ENCODE measurements at regions not wholly inside any gene's neighbourhood (a gene's known extent, or its start where the extent isn't known, plus 50 kb on each side); places are given as distances from the start of the nearest gene placed in this dataset.

DNA sequence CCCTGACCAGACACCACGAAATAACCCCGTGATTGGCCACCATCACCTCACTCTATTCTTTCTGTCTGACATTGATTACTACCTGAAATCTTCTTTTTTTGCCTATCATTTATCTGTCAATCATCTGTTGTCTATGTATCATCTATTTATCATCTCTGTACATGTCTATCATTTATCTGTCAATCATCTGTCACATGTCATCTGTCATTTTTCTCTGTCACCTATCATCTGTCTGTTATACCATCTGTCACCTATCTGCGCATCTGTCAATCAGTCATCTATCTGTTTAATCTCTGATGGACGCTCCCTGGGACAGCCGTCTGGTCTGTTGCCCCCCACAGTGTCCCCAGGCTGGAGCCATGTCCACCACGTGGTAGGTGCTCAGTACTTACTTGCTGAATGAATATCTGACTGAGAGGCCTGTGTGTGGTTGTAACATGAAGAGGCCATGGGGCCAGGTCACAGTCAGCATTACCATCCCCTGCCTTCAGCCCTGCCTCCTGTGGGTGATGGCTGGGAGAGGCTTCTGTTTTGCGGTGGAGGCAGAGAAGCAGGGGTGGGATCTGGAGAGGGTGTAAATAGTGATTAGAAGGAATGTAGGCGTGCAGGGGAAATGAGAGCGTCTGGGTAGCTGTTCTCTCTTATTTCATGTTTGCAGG is 302.7 kb downstream of the QKI start:
- H3K27me3 ChIP-seq (replicated peaks; ENCODE audit: insufficient read depth): no peaks in the 10 kb centered on the region
- H3K9me3 ChIP-seq: no peaks in the 10 kb centered on the region
- no peaks in the 10 kb centered on the region for H3K4me1 ChIP-seq (replicated peaks)
- no peaks in the 10 kb centered on the region for H3K36me3 ChIP-seq
- H3K4me3 ChIP-seq: no peak overlapping the region
- 89% methylated on average over 9 of the region's 9 CpGs for WGBS
- intact Hi-C loops (cut with DNase I): no loop called here
- no peak for TF ChIP-seq POLR2AphosphoS5 (IDR thresholded peaks at IDR 0.05)
- TF ChIP-seq, protein P1, sequence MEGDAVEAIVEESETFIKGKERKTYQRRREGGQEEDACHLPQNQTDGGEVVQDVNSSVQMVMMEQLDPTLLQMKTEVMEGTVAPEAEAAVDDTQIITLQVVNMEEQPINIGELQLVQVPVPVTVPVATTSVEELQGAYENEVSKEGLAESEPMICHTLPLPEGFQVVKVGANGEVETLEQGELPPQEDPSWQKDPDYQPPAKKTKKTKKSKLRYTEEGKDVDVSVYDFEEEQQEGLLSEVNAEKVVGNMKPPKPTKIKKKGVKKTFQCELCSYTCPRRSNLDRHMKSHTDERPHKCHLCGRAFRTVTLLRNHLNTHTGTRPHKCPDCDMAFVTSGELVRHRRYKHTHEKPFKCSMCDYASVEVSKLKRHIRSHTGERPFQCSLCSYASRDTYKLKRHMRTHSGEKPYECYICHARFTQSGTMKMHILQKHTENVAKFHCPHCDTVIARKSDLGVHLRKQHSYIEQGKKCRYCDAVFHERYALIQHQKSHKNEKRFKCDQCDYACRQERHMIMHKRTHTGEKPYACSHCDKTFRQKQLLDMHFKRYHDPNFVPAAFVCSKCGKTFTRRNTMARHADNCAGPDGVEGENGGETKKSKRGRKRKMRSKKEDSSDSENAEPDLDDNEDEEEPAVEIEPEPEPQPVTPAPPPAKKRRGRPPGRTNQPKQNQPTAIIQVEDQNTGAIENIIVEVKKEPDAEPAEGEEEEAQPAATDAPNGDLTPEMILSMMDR (IDR thresholded peaks at IDR 0.05): no peak
- TF ChIP-seq POLR2A (IDR thresholded peaks at IDR 0.05): no peak
- no peak overlapping the region for H3K27ac ChIP-seq
- DNase-seq (ENCODE audit: low spot score): no peak

DNA sequence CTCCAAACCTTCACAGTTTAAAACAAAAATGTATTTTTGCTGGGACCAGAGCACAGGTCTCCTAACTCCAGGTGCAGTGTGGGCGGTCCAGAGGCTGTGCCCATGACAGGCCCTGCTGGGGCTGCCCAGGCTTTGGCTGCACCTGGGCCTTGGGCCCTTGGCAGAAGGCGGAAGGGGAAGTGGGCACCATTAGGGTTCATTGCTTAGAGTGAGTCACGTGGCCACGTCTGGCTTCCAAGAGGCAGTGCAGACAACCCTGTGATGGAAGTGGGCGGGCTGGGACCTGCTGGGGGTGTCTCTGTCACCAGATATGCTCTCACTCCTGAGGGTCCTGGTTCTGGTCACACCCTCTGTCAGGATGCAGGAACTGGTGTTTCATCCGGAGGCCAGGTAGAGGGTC is 302.2 kb downstream of the QKI start:
- intact Hi-C loops (cut with DNase I): no loop called here
- TF ChIP-seq, protein P1 (IDR thresholded peaks at IDR 0.05): no peak
- TF ChIP-seq POLR2A (IDR thresholded peaks at IDR 0.05) (no peak), POLR2AphosphoS5 (IDR thresholded peaks at IDR 0.05) (no peak)
- H3K27me3 ChIP-seq (replicated peaks; ENCODE audit: insufficient read depth): no peaks in the 10 kb centered on the region
- 83% methylated on average over 6 of the region's 6 CpGs for WGBS
- no peaks in the 10 kb centered on the region for H3K36me3 ChIP-seq
- H3K4me1 ChIP-seq (replicated peaks): no peaks in the 10 kb centered on the region
- no peak for DNase-seq (ENCODE audit: low spot score)
- no peak overlapping the region for H3K4me3 ChIP-seq
- no peak overlapping the region for H3K27ac ChIP-seq
- no peaks in the 10 kb centered on the region for H3K9me3 ChIP-seq

DNA sequence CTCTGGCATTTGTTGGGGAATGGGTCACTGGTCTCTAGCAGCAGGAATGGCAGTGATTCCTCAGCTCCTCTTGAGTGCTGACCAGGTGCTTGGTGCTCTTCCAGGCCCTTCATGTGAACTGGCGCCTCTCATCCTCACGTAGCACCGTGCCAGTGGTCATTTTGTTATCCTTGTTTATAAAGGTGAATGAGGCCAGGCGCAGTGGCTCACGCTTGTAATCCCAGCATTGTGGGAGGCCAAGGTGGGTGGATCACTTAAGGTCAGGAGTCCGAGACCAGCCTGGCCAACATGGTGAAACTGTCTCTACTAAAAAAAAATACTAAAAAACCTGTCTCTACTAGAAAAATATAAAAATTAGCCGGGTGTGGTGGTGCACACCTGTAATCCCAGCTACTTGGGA is 301.3 kb downstream of the QKI start:
- H3K27ac ChIP-seq: no peak overlapping the region
- no peak overlapping the region for H3K4me3 ChIP-seq
- intact Hi-C loops (cut with DNase I): no loop called here
- H3K36me3 ChIP-seq: no peaks in the 10 kb centered on the region
- H3K9me3 ChIP-seq: no peaks in the 10 kb centered on the region
- no peaks in the 10 kb centered on the region for H3K4me1 ChIP-seq (replicated peaks)
- TF ChIP-seq POLR2AphosphoS5 (IDR thresholded peaks at IDR 0.05): no peak
- TF ChIP-seq, protein P1 (IDR thresholded peaks at IDR 0.05): no peak
- no peak for TF ChIP-seq POLR2A (IDR thresholded peaks at IDR 0.05)
- WGBS: 96% methylated on average over 7 of the region's 7 CpGs
- no peak for DNase-seq (ENCODE audit: low spot score)
- no peaks in the 10 kb centered on the region for H3K27me3 ChIP-seq (replicated peaks; ENCODE audit: insufficient read depth)

DNA sequence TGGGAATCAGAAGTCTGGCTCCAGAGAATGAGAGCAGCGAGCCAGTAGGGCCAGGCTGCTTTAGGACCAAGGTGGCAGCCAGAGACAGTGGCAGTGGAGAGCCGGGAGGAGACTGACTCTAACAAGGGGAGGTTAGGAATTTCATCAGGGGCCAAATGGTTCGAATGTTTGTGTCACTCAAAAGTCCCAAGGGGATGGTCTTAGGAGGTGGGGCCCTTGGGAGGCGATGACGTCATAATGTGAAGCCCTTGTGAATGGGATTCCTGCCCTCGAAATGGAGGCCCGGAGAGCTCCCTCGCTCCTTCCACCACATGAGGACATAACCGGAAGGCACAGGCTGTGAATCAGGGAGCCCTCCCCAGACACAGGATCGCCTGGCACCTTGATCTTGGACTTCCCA is 299.7 kb downstream of the QKI start:
- Histone ChIP-seq H3K27me3 (replicated peaks; ENCODE audit: insufficient read depth) (no peaks in the 10 kb centered on the region), H3K4me1 (replicated peaks) (no peaks in the 10 kb centered on the region), H3K36me3 (no peaks in the 10 kb centered on the region), H3K9me3 (no peaks in the 10 kb centered on the region), H3K27ac (no peak overlapping the region), H3K4me3 (no peak overlapping the region)
- 97% methylated on average over 10 of the region's 10 CpGs for WGBS
- no peak for DNase-seq (ENCODE audit: low spot score)
- intact Hi-C loops (cut with DNase I): no loop called here
- TF ChIP-seq POLR2AphosphoS5 (IDR thresholded peaks at IDR 0.05) (no peak), POLR2A (IDR thresholded peaks at IDR 0.05) (no peak)
- TF ChIP-seq, protein P1 (IDR thresholded peaks at IDR 0.05): no peak

DNA sequence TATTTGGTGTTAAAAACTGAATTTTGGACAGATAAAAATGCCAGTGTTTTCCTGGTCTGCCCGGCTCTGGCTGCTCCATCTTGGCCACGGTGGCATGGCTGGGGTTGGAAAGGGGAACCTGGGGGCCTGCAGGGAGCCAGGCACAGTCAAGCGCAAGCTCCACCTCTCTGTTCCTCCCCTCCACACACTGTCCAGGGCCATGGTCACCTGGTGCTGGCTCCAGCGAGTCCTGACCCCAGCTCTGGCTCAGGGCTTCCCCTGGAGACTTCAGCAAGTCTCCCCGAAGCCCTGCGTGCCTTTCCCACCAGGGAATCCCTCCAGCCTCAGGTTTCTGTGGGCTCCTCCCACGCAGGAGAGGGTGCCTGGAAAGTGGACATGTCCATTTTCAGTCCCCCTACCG is 298.5 kb downstream of the QKI start:
- TF ChIP-seq POLR2A (IDR thresholded peaks at IDR 0.05) (no peak), POLR2AphosphoS5 (IDR thresholded peaks at IDR 0.05) (no peak)
- TF ChIP-seq, protein P1 (IDR thresholded peaks at IDR 0.05): no peak
- no peak overlapping the region for H3K27ac ChIP-seq
- 85% methylated on average over 8 of the region's 8 CpGs for WGBS
- H3K9me3 ChIP-seq: no peaks in the 10 kb centered on the region
- no peaks in the 10 kb centered on the region for H3K4me1 ChIP-seq (replicated peaks)
- H3K27me3 ChIP-seq (replicated peaks; ENCODE audit: insufficient read depth): no peaks in the 10 kb centered on the region
- no peak overlapping the region for H3K4me3 ChIP-seq
- H3K36me3 ChIP-seq: no peaks in the 10 kb centered on the region
- DNase-seq (ENCODE audit: low spot score): no peak
- intact Hi-C loops (cut with DNase I): no loop called here
